ENCODE measurements at regions not wholly inside any gene's neighbourhood (a gene's known extent, or its start where the extent isn't known, plus 50 kb on each side); places are given as distances from the start of the nearest gene placed in this dataset.
"Not testable (repeated sequence)": the region's sequence is repeated elsewhere in the genome, so short reads cannot be mapped to it uniquely, and the experiment has no call there.

DNA sequence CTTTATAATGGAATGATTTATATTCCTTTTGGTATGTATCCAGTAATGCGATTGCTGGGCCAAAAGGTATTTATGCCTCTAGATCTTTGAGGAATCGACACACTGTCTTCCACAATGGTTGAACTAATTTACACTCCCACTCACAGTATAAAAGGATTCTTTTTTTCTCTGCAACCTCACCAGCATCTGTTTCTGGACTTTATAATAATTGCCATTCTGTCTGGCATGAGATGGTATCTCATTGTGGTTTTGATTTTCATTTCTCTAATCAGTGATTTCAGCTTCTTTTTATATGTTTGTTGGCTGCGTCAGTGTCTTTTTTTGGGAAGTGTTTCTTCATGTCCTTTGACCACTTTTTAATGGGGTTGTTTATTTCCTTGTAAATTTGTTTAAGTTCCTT, 679.3 kb downstream of the JRKL start:
- H3K9me3 ChIP-seq (ENCODE audit: low read depth, low read length): peaks cover 6% of the 10 kb centered on the region
- no peaks in the 10 kb centered on the region for H4K20me1 ChIP-seq (ENCODE audit: insufficient read depth, low read length)
- no peaks in the 10 kb centered on the region for H3K79me2 ChIP-seq (ENCODE audit: insufficient read depth, low read length)
- no peak overlapping the region for H2AFZ ChIP-seq (ENCODE audit: low read length)
- H3K4me2 ChIP-seq (ENCODE audit: insufficient read depth, low read length): no peak overlapping the region
- TF ChIP-seq CTCF (IDR thresholded peaks at IDR 0.05; ENCODE audit: extremely low read depth, low read depth, low read length): no peak
- H3K27me3 ChIP-seq (ENCODE audit: insufficient read depth, low read length): no peaks in the 10 kb centered on the region
- no peak for DNase-seq (ENCODE audit: insufficient read length, low spot score, missing footprints)
- no peak overlapping the region for H3K27ac ChIP-seq (ENCODE audit: low read depth, low read length)
- no peaks in the 10 kb centered on the region for H3K4me1 ChIP-seq (ENCODE audit: insufficient read depth, low read length)
- H3K4me3 ChIP-seq (ENCODE audit: insufficient read depth, low read length): no peak overlapping the region
- H3K36me3 ChIP-seq (ENCODE audit: insufficient read depth, low read length): no peaks in the 10 kb centered on the region

DNA sequence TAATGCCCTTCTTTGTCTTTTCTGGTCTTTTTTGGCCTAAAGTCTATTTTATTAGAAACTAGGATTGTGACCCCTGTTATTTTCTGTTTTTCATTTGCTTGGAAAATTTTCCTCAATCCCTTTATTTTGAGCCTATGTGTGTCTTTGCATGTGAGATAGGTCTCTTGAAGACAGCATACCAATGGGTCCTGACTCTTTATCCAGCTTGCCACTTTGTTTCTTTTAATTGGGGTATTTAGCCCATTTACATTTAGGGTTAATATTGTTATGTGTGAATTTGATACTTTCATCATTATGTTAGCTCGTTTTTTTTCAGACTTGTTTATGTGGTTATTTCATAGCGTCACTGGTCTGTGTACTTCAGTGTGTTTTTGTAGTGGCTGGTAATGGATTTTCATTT, 682.6 kb downstream of the JRKL start:
- H3K27ac ChIP-seq (ENCODE audit: low read depth, low read length): no peak overlapping the region
- no peak overlapping the region for H3K4me3 ChIP-seq (ENCODE audit: insufficient read depth, low read length)
- H3K4me1 ChIP-seq (ENCODE audit: insufficient read depth, low read length): no peaks in the 10 kb centered on the region
- no peak for TF ChIP-seq CTCF (IDR thresholded peaks at IDR 0.05; ENCODE audit: extremely low read depth, low read depth, low read length)
- no peaks in the 10 kb centered on the region for H3K27me3 ChIP-seq (ENCODE audit: insufficient read depth, low read length)
- H3K79me2 ChIP-seq (ENCODE audit: insufficient read depth, low read length): no peaks in the 10 kb centered on the region
- peaks cover 8% of the 10 kb centered on the region for H3K9me3 ChIP-seq (ENCODE audit: low read depth, low read length)
- DNase-seq (ENCODE audit: insufficient read length, low spot score, missing footprints): no peak
- H3K36me3 ChIP-seq (ENCODE audit: insufficient read depth, low read length): no peaks in the 10 kb centered on the region
- no peaks in the 10 kb centered on the region for H4K20me1 ChIP-seq (ENCODE audit: insufficient read depth, low read length)
- H3K4me2 ChIP-seq (ENCODE audit: insufficient read depth, low read length): no peak overlapping the region
- H2AFZ ChIP-seq (ENCODE audit: low read length): no peak overlapping the region

- H3K27ac ChIP-seq (ENCODE audit: low read depth, low read length); H3K79me2 ChIP-seq (ENCODE audit: insufficient read depth, low read length); DNase-seq (ENCODE audit: insufficient read length, low spot score, missing footprints); H3K27me3 ChIP-seq (ENCODE audit: insufficient read depth, low read length); H3K4me3 ChIP-seq (ENCODE audit: insufficient read depth, low read length); H3K4me2 ChIP-seq (ENCODE audit: insufficient read depth, low read length); H3K9me3 ChIP-seq (ENCODE audit: low read depth, low read length); H3K4me1 ChIP-seq (ENCODE audit: insufficient read depth, low read length); H4K20me1 ChIP-seq (ENCODE audit: insufficient read depth, low read length); H3K36me3 ChIP-seq (ENCODE audit: insufficient read depth, low read length); H2AFZ ChIP-seq (ENCODE audit: low read length): not testable (repeated sequence)
Observed at GRCh38 chr11:97076666-97077065, 686.9 kb downstream of the JRKL start.

- H3K79me2 ChIP-seq (ENCODE audit: insufficient read depth, low read length): no peaks in the 10 kb centered on the region
- no peaks in the 10 kb centered on the region for H3K27me3 ChIP-seq (ENCODE audit: insufficient read depth, low read length)
- no peak overlapping the region for H3K4me2 ChIP-seq (ENCODE audit: insufficient read depth, low read length)
- no peak overlapping the region for H2AFZ ChIP-seq (ENCODE audit: low read length)
- no peak overlapping the region for H3K27ac ChIP-seq (ENCODE audit: low read depth, low read length)
- H3K36me3 ChIP-seq (ENCODE audit: insufficient read depth, low read length): no peaks in the 10 kb centered on the region
- no peaks in the 10 kb centered on the region for H3K4me1 ChIP-seq (ENCODE audit: insufficient read depth, low read length)
- no peak for DNase-seq (ENCODE audit: insufficient read length, low spot score, missing footprints)
- no peak overlapping the region for H3K4me3 ChIP-seq (ENCODE audit: insufficient read depth, low read length)
- no peaks in the 10 kb centered on the region for H4K20me1 ChIP-seq (ENCODE audit: insufficient read depth, low read length)
- no peak for TF ChIP-seq CTCF (IDR thresholded peaks at IDR 0.05; ENCODE audit: extremely low read depth, low read depth, low read length)
- H3K9me3 ChIP-seq (ENCODE audit: low read depth, low read length): peaks cover 6% of the 10 kb centered on the region
Observed at GRCh38 chr11:97078443-97078842, 688.6 kb downstream of the JRKL start.

DNA sequence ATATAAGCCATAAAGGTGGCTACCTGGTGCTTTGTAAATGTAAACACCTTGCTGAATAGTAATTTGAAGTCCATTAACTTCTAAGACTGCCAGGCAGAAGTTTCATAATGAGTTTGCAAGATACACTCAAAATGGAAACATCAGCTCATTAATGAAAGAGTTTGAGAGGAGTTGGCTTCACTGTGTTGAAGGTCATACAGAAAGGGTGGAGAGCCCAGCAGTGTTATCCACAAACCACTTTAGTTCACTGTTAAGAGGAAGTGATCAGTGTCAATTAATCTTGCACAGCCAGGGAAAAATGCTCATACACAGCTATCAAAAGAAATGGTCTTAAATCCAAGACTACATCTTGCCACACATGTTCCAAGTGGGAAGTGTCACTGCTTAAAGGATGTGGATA, 689.4 kb downstream of the JRKL start:
- no peak overlapping the region for H2AFZ ChIP-seq (ENCODE audit: low read length)
- H3K27ac ChIP-seq (ENCODE audit: low read depth, low read length): no peak overlapping the region

More for the DNA sequence above, 689.4 kb downstream of the JRKL start:
- no peaks in the 10 kb centered on the region for H3K27me3 ChIP-seq (ENCODE audit: insufficient read depth, low read length)
- no peak for DNase-seq (ENCODE audit: insufficient read length, low spot score, missing footprints)
- H3K36me3 ChIP-seq (ENCODE audit: insufficient read depth, low read length): no peaks in the 10 kb centered on the region
- peaks cover 1% of the 10 kb centered on the region for H3K9me3 ChIP-seq (ENCODE audit: low read depth, low read length)
- no peak overlapping the region for H3K4me3 ChIP-seq (ENCODE audit: insufficient read depth, low read length)
- H3K4me2 ChIP-seq (ENCODE audit: insufficient read depth, low read length): no peak overlapping the region
- TF ChIP-seq CTCF (IDR thresholded peaks at IDR 0.05; ENCODE audit: extremely low read depth, low read depth, low read length): no peak
- no peaks in the 10 kb centered on the region for H4K20me1 ChIP-seq (ENCODE audit: insufficient read depth, low read length)
- no peaks in the 10 kb centered on the region for H3K4me1 ChIP-seq (ENCODE audit: insufficient read depth, low read length)
- H3K79me2 ChIP-seq (ENCODE audit: insufficient read depth, low read length): no peaks in the 10 kb centered on the region

All from osteoblast (primary cell).